H9 (cell line): ENCODE measurements at regions not wholly inside any gene's neighbourhood (a gene's known extent, or its start where the extent isn't known, plus 50 kb on each side); places are given as distances from the start of the nearest gene placed in this dataset.

Experiments
- DNase-seq: peaks from one replicate; pipeline ENCODE4 v3.0.0-alpha.2; 2017
- H2AFZ ChIP-seq: one replicate; pipeline ENCODE4 v1.6.1; 2013; ENCODE audit warnings: mild to moderate bottlenecking, low read length, control low read depth, moderate library complexity
- H2AK5ac ChIP-seq: 2 replicates; pipeline ENCODE4 v1.6.1; 2013; ENCODE audit warnings: low read length, control low read depth, mixed read lengths; ENCODE audit not compliant: insufficient read length
- H2BK120ac ChIP-seq: one replicate; pipeline ENCODE4 v1.6.1; 2013; ENCODE audit warnings: low read depth, mild to moderate bottlenecking, low read length, control low read depth, inconsistent platforms; ENCODE audit not compliant: poor library complexity, severe bottlenecking
- H2BK12ac ChIP-seq: 2 replicates; pipeline ENCODE4 v1.6.1; 2013; ENCODE audit warnings: low read length, control low read depth, mixed read lengths, low read depth; ENCODE audit not compliant: insufficient read length
- H2BK15ac ChIP-seq: 2 replicates; pipeline ENCODE4 v1.6.1; 2013; ENCODE audit warnings: low read depth, low read length, control low read depth
- H2BK20ac ChIP-seq: one replicate; pipeline ENCODE4 v1.6.1; 2013; ENCODE audit warnings: low read depth, mild to moderate bottlenecking, low read length, control low read depth, inconsistent platforms; ENCODE audit not compliant: poor library complexity, severe bottlenecking
- H2BK5ac ChIP-seq: 2 replicates; pipeline ENCODE4 v1.6.1; 2013; ENCODE audit warnings: low read length, control low read depth, mixed read lengths; ENCODE audit not compliant: insufficient read length
- H3K14ac ChIP-seq: 2 replicates; pipeline ENCODE4 v1.6.1; 2013; ENCODE audit warnings: low read length, control low read depth; ENCODE audit not compliant: insufficient read depth
- H3K18ac ChIP-seq: 2 replicates; pipeline ENCODE4 v1.6.1; 2013; ENCODE audit warnings: low read depth, mild to moderate bottlenecking, mixed read lengths, low read length, control low read depth; ENCODE audit not compliant: insufficient read length
- H3K23ac ChIP-seq: 2 replicates; pipeline ENCODE4 v1.6.1; 2013; ENCODE audit warnings: low read length, control low read depth, mixed read lengths, low read depth; ENCODE audit not compliant: insufficient read length
- H3K23me2 ChIP-seq: 2 replicates; pipeline ENCODE4 v1.6.1; 2013; ENCODE audit warnings: low read depth, mild to moderate bottlenecking, mixed read lengths, low read length, control low read depth; ENCODE audit not compliant: insufficient read length, poor library complexity, severe bottlenecking
- H3K27ac ChIP-seq: 2 replicates; pipeline ENCODE4 v1.5.1; 2013; ENCODE audit warnings: low read length, control low read depth, mixed read lengths, low read depth; ENCODE audit not compliant: insufficient read length
- H3K27me3 ChIP-seq: 2 replicates; pipeline ENCODE4 v1.6.1; 2013; ENCODE audit warnings: low read length, control low read depth, inconsistent platforms; ENCODE audit not compliant: insufficient read depth
- H3K4ac ChIP-seq: 2 replicates; pipeline ENCODE4 v1.6.1; 2013; ENCODE audit warnings: low read depth, mild to moderate bottlenecking, control low read depth, inconsistent platforms, low read length, moderate library complexity
- H3K4me1 ChIP-seq: 2 replicates; pipeline ENCODE4 v1.6.1; 2013; ENCODE audit warnings: low read length, control low read depth, inconsistent platforms; ENCODE audit not compliant: insufficient read depth
- H3K4me2 ChIP-seq: 2 replicates; pipeline ENCODE4 v1.6.1; 2013; ENCODE audit warnings: low read length, control low read depth, mixed read lengths; ENCODE audit not compliant: insufficient read length, insufficient read depth
- H3K56ac ChIP-seq: 2 replicates; pipeline ENCODE4 v1.6.1; 2013; ENCODE audit warnings: low read depth, mild to moderate bottlenecking, mixed read lengths, low read length, control low read depth; ENCODE audit not compliant: insufficient read length
- H3K79me1 ChIP-seq: 2 replicates; pipeline ENCODE4 v1.6.1; 2013; ENCODE audit warnings: low read depth, mild to moderate bottlenecking, moderate library complexity, low read length, control low read depth, inconsistent platforms; ENCODE audit not compliant: insufficient read depth, poor library complexity, severe bottlenecking
- H3K79me2 ChIP-seq: 2 replicates; pipeline ENCODE4 v1.6.1; 2013; ENCODE audit warnings: low read length, control low read depth, inconsistent platforms; ENCODE audit not compliant: insufficient read depth
- H3K9ac ChIP-seq: 2 replicates; pipeline ENCODE4 v1.6.1; 2013; ENCODE audit warnings: low read length, control low read depth, mixed read lengths; ENCODE audit not compliant: insufficient read length; ENCODE audit errors: extremely low read depth
- H3K9me3 ChIP-seq: one replicate; pipeline ENCODE4 v1.6.1; 2013; ENCODE audit warnings: low read depth, low read length, inconsistent platforms; ENCODE audit not compliant: control insufficient read depth
- H3T11ph ChIP-seq: one replicate; pipeline ENCODE4 v1.6.1; 2013; ENCODE audit warnings: mild to moderate bottlenecking, low read length, control low read depth, inconsistent platforms
- H4K20me1 ChIP-seq: one replicate; pipeline ENCODE4 v1.6.1; 2013; ENCODE audit not compliant: control insufficient read depth, insufficient read length, insufficient read depth
- H4K5ac ChIP-seq: 2 replicates; pipeline ENCODE4 v1.6.1; 2013; ENCODE audit warnings: low read depth, mild to moderate bottlenecking, mixed read lengths, low read length, control low read depth; ENCODE audit not compliant: insufficient read length
- H4K8ac ChIP-seq: replicated peaks from 2 replicates; pipeline ENCODE4 v1.6.1; 2013; ENCODE audit warnings: low read length, control low read depth, mixed read lengths, low read depth; ENCODE audit not compliant: insufficient read length
- H4K91ac ChIP-seq: 2 replicates; pipeline ENCODE4 v1.6.1; 2013; ENCODE audit warnings: low read depth, mild to moderate bottlenecking, moderate library complexity, mixed read lengths, low read length, control low read depth; ENCODE audit not compliant: insufficient read length
- H3K27ac Mint-ChIP-seq, 3 experiments: 2 replicates in 2 of 3; 3 replicates in 1 of 3; pipeline ENCODE4 v1.8.0; 2020 to 2021; ENCODE audit warnings: mixed read lengths in 3 of 3, mild to moderate bottlenecking in 1 of 3, moderate library complexity in 1 of 3
- H3K27me3 Mint-ChIP-seq: 2 replicates; pipeline ENCODE4 v1.8.0; 2021; ENCODE audit warnings: low read depth, mild to moderate bottlenecking, moderate library complexity, mixed read lengths
- H3K36me3 Mint-ChIP-seq, 3 experiments: 2 replicates in 2 of 3; 3 replicates in 1 of 3; pipeline ENCODE4 v1.8.0; 2020 to 2021; ENCODE audit warnings: low read depth in 3 of 3, mixed read lengths in 3 of 3; ENCODE audit not compliant: insufficient read depth in 1 of 3
- H3K4me1 Mint-ChIP-seq, 2 experiments: 2 replicates each; pipeline ENCODE4 v1.8.0; 2020; ENCODE audit warnings: mixed read lengths in 2 of 2
- H3K4me3 Mint-ChIP-seq, 2 experiments: 2 replicates in 1 of 2; 3 replicates in 1 of 2; pipeline ENCODE4 v1.8.0; 2020 to 2021; ENCODE audit warnings: mild to moderate bottlenecking in 2 of 2, mixed read lengths in 2 of 2, moderate library complexity in 1 of 2
- H3K9me3 Mint-ChIP-seq, 2 experiments: 2 replicates in 1 of 2; 3 replicates in 1 of 2; pipeline ENCODE4 v1.8.0; 2020; ENCODE audit warnings: mild to moderate bottlenecking in 2 of 2, mixed read lengths in 2 of 2, moderate library complexity in 1 of 2
- WGBS: extraction: QIAGEN DNeasy Blood & Tissue Kit; methylation state at CpG from one replicate; pipeline ENCODE4 v1.1.7; 2013; ENCODE audit warnings: missing lambda C conversion rate, low lambda C conversion rate, mixed read lengths; ENCODE audit not compliant: insufficient read length; ENCODE audit errors: extremely low coverage; 5-methylcytosine and 5-hydroxymethylcytosine counted together
- TF ChIP-seq, protein P1 (sequence below): fragments of 200-600 bp; sonication (generic); conservative IDR thresholded peaks from 3 replicates; pipeline ENCODE4 v1.8.0; 2021; ENCODE audit warnings: antibody characterized with exemption, mild to moderate bottlenecking

DNA sequence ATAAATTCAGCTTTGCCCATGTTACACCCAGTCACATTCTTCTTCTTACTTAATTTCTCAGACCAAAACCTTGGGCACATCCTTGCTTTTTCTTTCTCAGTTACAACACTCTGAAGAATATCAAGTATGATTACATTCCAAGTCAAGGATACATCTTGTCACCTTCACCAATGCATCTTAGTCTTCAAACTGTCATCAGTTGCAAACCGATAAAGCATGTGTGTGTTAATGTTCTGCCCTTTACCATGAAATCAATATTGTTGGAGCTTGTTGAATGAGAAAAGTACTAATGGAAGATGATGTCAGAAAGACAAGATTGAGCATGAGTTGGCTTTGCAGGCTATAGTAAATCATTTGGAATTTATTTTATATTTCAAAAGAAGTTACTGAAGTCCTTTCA lies 764.6 kb downstream of the NCAM2 start:
- Histone ChIP-seq H3K4ac (no peak overlapping the region), H2BK20ac (no peak overlapping the region), H3T11ph (no peak overlapping the region), H4K91ac (no peak overlapping the region), H3K23me2 (no peaks in the 10 kb centered on the region), H3K23ac (no peak overlapping the region), H3K79me1 (no peaks in the 10 kb centered on the region), H3K56ac (no peak overlapping the region), H3K79me2 (no peaks in the 10 kb centered on the region), H3K27me3 (no peaks in the 10 kb centered on the region), H3K4me1 (no peaks in the 10 kb centered on the region), H2BK120ac (no peak overlapping the region), H4K5ac (no peak overlapping the region), H2AK5ac (no peak overlapping the region), H3K9me3 (no peaks in the 10 kb centered on the region), H2BK15ac (no peak overlapping the region), H3K14ac (no peak overlapping the region), H3K27ac (no peak overlapping the region), H2AFZ (no peak overlapping the region), H2BK5ac (no peak overlapping the region), H4K20me1 (no peaks in the 10 kb centered on the region), H2BK12ac (no peak overlapping the region), H3K9ac (no peak overlapping the region), H3K18ac (no peak overlapping the region), H3K4me2 (no peak overlapping the region), H4K8ac (no peak overlapping the region)
- Mint-ChIP-seq H3K4me3 (no peak overlapping the region), H3K4me1 (no peaks in the 10 kb centered on the region), H3K9me3 (peaks cover 0 to 2% of the 10 kb centered on the region in 2 experiments; a peak in 1 of 5 replicates), H3K36me3 (no peaks in the 10 kb centered on the region), H3K27ac (no peak overlapping the region), H3K27me3 (0 out of 2 replicates have a peak, but pooled peaks cover 4% of the 10 kb centered on the region)
- no CpG with 5 or more reads among the region's 1 CpG for WGBS
- DNase-seq: no peak
- TF ChIP-seq, protein P1, sequence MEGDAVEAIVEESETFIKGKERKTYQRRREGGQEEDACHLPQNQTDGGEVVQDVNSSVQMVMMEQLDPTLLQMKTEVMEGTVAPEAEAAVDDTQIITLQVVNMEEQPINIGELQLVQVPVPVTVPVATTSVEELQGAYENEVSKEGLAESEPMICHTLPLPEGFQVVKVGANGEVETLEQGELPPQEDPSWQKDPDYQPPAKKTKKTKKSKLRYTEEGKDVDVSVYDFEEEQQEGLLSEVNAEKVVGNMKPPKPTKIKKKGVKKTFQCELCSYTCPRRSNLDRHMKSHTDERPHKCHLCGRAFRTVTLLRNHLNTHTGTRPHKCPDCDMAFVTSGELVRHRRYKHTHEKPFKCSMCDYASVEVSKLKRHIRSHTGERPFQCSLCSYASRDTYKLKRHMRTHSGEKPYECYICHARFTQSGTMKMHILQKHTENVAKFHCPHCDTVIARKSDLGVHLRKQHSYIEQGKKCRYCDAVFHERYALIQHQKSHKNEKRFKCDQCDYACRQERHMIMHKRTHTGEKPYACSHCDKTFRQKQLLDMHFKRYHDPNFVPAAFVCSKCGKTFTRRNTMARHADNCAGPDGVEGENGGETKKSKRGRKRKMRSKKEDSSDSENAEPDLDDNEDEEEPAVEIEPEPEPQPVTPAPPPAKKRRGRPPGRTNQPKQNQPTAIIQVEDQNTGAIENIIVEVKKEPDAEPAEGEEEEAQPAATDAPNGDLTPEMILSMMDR: no peak
